Activated CD8-positive, alpha-beta memory T cell treated with anti-CD3 and anti-CD28 coated beads for 48 hours (primary cell): ENCODE measurements at regions not wholly inside any gene's neighbourhood (a gene's known extent, or its start where the extent isn't known, plus 50 kb on each side); places are given as distances from the start of the nearest gene placed in this dataset.

ENCODE experiments used
- DNase-seq, 3 experiments: peaks; one replicate each; pipeline ENCODE4 v3.0.0-alpha.2; 2020; ENCODE audit warnings: low read depth in 2 of 3, low spot score in 2 of 3

- DNase-seq = no peak
These were observed 314.6 kb upstream of the STT3B start for GRCh38 chr3:31218082-31218481.

- no peak for DNase-seq
These were observed 313.4 kb upstream of the STT3B start for GRCh38 chr3:31219131-31219843.

DNA sequence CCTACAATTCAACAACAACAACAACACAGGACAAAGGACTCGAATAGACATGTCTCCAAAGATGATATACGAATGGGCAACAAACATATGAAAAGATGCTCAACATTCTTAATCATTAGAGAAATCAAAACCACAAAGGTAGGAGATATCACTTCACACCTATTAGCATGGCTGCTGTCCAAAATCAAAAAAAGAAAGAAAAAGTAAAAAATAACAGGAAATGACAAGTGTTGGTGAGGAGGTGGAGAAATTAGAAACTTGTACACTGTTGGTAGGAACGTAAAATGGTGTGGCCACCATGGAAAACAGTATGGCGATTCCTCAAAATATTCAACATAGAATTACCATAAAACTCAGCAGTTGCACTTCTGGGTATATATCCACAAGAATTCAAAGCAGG, 312.3 kb upstream of the STT3B start:
- no peak for DNase-seq

- DNase-seq = no peak
These were observed 309.4 kb upstream of the STT3B start for GRCh38 chr3:31223278-31223677.

DNA sequence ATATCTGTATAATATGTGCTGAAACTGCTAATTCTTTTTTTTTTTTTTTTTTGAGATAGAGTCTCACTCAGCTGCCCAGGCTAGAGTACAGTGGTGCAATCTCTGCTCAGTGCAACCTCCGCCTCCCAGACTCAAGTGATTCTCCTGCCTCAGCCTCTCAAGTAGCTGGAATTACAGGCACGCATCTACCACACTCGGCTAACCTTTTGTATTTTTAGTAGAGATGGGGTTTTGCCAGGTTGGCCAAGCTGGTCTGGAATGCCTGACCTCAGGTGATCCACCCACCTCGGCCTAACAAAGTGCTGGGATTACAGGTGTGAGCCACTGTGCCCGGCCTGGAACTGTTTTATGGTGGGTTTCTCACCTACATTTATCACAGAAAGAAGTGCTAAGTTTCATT, 307.8 kb upstream of the STT3B start:
- no peak for DNase-seq

DNA sequence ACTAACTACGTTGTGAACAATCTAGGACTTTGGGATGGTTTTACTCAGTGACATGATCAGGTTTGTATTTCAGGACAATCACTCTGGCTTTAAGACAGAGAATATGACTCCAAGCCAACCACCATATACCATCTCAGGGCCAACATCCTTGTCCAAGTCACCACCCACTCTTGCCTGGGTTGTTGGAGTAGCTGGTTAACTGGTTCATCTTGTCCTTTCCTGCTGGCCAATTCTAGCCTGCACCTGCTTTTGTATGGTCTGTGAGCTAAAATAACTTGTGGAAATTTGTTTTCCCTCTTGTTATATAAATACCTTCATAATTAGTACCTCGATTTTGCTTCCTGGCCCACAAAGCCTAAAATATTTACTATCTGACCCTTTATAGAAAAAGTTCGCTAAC, 306.8 kb upstream of the STT3B start:
- no peak for DNase-seq

GRCh38 chr3:31226346-31226745, 306.4 kb upstream of the STT3B start:
- no peak for DNase-seq

DNA sequence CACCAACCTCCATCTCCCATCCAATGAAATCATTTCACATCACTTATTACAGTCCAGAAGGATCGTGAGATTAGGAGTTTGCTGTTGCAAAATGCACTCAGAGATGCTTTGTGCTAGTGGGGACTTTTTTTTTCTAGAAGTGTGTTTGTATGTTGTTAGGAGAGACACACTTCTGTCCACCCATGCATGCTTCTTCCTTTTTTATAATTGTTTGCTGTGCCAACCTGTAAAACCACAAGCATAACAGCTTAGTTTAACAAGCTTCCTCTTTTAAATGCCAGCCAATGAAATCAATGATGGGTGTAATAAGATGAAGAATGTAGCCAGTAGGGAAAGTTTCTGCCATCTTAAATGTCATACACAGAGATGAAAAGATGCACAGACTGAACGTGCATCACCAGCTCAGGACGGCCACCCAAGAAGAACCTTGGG, 305.6 kb upstream of the STT3B start:
- no peak for DNase-seq

- no peak for DNase-seq
These were observed 302.1 kb upstream of the STT3B start for GRCh38 chr3:31230425-31231223.

DNA sequence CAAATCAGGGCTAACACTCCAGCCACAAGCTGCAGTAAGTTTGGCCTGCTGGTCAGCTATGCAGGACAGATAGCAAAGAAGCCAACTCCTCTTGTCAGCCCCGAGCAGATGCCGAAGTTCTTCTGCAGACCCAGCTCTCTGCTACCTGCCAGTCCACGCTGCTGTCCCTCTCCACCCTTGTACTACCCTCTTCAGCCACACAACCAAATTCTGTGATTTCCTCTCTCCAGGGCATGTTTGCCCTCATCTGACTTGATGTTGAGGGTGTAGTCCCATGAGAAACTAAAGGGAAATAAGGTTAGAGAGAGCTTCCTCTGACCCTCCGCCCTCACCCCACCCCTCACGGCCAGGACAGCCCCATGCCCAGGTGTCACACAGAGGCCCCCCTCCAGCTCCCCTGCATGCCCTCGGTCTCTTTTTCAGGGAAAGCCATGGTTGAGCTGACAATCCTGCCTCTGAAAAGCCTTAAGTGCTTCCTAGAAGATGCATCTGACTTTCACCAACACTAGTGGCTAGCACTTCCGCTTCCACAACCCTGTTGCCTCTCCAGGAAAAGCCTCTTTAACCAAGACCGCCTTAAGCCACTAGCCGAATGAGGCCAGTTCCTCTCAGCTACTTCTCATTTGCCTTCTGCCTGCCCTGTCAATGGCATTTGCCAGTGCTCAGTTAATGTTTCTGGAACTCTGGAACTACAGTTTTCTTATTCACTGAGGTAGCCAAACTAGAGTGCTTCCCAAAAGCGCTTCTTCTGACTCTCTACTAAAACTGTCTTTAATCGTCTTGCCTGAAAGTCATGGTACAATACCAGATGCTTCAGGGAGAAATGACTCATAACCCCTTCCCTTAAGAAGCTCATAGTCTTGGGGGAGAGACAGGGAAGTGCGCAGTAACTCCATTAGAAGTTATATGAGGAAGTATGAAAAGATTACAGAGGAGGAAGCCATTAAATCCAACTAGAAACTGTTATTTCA, 300.4 kb upstream of the STT3B start:
- DNase-seq = no peak

DNA sequence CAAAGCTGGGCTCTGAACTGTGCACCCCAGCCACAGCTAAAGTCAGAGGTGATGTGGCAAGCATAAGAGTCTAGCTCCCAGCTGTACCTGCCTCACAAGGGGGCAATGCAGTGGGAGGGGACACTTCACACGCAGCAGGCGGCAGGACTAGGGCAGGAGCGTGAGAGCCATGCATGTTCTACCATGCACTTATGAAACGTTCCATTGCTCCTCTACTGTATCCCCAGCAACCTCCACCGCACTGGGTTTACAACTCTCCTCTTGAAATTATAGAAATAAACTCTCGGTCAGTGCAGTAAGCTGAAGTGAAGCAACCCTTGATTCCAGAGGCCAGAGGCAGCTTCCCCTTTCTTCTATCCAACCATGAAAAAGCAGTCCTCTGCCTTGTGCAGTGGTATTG, 298.6 kb upstream of the STT3B start:
- no peak for DNase-seq

GRCh38 chr3:31235062-31235700, 297.5 kb upstream of the STT3B start:
- no peak for DNase-seq

- DNase-seq = no peak
These were observed 294.8 kb upstream of the STT3B start for GRCh38 chr3:31237887-31238286.

DNA sequence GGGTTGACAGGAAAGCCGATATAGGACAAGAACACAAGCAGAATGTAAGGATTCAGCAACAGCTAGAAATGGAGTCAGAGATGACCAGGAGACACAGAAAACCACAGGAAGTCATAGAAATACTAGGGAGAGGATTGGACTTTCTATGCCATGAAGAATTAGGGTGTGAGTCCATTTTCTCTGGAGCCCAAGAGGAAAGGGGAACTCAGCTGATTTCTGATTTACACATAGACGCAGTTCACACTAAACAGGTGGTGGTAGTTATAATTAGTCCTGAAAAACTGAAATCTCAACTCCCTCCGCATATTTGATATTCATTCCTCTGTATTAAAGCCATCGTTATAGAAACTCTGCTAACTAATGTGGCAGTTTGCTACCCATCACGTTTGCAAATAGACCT, 292.7 kb upstream of the STT3B start:
- DNase-seq = no peak

- DNase-seq = no peak
These were observed 292.3 kb upstream of the STT3B start for GRCh38 chr3:31240466-31240865.

DNA sequence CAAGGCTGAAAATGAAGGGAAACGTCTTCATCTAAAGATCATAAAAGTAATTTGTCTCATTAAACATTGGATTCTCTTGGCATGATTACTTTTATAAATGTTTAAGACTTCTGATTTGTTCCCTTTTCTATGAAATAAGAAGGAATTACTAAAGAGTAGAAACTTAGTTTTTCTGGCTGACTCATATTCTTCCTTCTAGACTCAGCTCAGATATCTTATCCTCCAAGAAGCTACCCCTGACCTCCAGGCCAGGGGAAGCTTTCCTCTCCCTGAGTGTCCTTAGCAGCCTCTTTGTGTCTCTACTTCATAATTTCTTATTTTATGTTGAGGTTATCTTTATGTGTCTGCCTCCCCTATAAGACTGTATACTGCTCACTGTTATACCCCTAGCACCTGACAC, 291.9 kb upstream of the STT3B start:
- DNase-seq = no peak

DNA sequence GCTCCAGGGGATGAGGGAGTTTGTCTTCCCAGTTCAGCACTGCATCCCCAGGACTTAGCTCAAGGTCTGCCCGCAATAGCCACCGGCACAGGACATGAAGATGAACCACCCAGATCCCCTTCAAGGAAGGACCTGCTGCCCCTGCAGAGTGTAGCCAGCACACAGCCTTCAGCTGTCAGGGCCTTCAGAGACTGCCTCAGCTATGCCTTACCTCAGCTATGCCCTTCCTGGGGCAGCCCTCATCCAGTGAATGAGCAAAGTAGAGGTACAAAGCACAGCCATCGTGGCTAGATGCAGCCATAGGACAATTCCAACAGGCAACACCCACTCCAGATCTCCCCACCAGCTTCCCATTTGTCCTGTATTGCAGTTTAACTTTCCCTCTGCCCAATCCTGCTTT, 291.2 kb upstream of the STT3B start:
- DNase-seq = no peak

DNA sequence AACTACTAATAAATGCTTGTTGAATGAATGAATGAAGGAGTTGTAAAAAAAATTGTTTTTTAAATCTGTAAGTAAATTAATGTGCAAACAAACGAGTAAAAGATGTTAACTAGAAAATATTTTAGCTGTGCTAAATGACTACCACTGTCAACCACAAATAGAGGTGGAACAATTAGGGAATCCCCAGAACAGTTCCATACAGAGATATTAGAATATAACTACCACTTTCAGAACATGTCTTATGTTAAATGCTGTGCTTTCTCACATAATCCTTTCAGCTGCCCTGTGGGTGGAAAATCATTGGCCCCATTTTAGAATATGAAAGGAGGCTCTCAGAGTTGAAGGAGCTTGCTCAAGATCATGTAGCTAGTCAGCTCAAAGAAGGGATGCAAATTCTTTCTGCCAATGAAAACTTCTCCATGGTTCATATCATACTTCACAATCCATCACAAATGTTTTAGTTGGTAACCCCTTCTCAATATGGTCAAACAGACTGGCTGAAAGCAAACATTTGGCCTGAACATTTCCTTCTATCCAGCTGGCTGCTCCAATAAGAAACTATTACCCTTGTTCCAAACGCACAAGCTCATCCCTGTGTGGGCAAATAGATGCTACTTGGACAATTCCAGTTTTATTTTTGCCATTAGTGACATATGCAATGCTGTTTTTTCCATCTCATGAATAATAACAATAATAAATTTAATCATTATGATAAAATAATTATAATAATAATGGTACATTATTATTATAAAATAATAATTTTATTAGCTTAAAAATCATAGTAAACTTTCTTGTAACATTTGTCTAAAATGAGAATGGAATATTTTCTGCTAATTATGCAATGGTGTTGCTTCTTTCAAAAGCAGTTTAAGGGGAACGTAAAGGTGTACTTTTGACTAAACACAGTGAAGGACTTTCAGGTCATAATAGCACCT, 290.4 kb upstream of the STT3B start:
- no peak for DNase-seq

- no peak for DNase-seq
These were observed 287.6 kb upstream of the STT3B start for GRCh38 chr3:31244929-31245817.
